Adipocyte (in vitro differentiated cells): ENCODE measurements at regions not wholly inside any gene's neighbourhood (a gene's known extent, or its start where the extent isn't known, plus 50 kb on each side); places are given as distances from the start of the nearest gene placed in this dataset.

Source experiments
- DNase-seq: peaks from one replicate; pipeline ENCODE4 v3.0.0-alpha.2; 2015; ENCODE audit warnings: low read depth
- H3K27me3 ChIP-seq: replicated peaks from 2 replicates; pipeline ENCODE4 v1.7.0; 2013; ENCODE audit warnings: mild to moderate bottlenecking, low read length, moderate library complexity; ENCODE audit not compliant: control insufficient read depth, insufficient read depth
- H3K36me3 ChIP-seq: 2 replicates; pipeline ENCODE4 v1.7.0; 2013; ENCODE audit warnings: low read length, mild to moderate bottlenecking, moderate library complexity; ENCODE audit not compliant: control insufficient read depth, insufficient read depth, severe bottlenecking
- H3K4me1 ChIP-seq: 2 replicates; pipeline ENCODE4 v1.7.0; 2013; ENCODE audit warnings: mild to moderate bottlenecking, low read length, moderate library complexity; ENCODE audit not compliant: control insufficient read depth, insufficient read depth
- H3K4me3 ChIP-seq: 2 replicates; pipeline ENCODE4 v1.7.0; 2013; ENCODE audit warnings: mild to moderate bottlenecking, low read length, moderate library complexity
- H3K9ac ChIP-seq: 2 replicates; pipeline ENCODE4 v1.7.0; 2013; ENCODE audit warnings: mild to moderate bottlenecking, low read length, moderate library complexity
- H3K9me3 ChIP-seq: 2 replicates; pipeline ENCODE4 v1.7.0; 2013; ENCODE audit warnings: mild to moderate bottlenecking, low read length, moderate library complexity; ENCODE audit not compliant: control insufficient read depth

GRCh38 chr5:3393920-3394597 lies 201.6 kb upstream of the IRX1 start:
- Histone ChIP-seq H3K4me1 (no peaks in the 10 kb centered on the region), H3K27me3 (no peaks in the 10 kb centered on the region), H3K9ac (no peak overlapping the region), H3K4me3 (no peak overlapping the region), H3K9me3 (peaks cover 1% of the 10 kb centered on the region), H3K36me3 (no peaks in the 10 kb centered on the region)
- DNase-seq, result no peak

GRCh38 chr5:3393122-3393919 lies 202.3 kb upstream of the IRX1 start:
- Histone ChIP-seq H3K4me3 (no peak overlapping the region), H3K27me3 (no peaks in the 10 kb centered on the region), H3K36me3 (no peaks in the 10 kb centered on the region), H3K9me3 (no peaks in the 10 kb centered on the region), H3K4me1 (no peaks in the 10 kb centered on the region), H3K9ac (no peak overlapping the region)
- DNase-seq, result no peak

- Histone ChIP-seq H3K4me1 (no peaks in the 10 kb centered on the region), H3K4me3 (no peak overlapping the region), H3K9ac (no peak overlapping the region), H3K27me3 (no peaks in the 10 kb centered on the region), H3K9me3 (no peaks in the 10 kb centered on the region), H3K36me3 (no peaks in the 10 kb centered on the region)
- DNase-seq, result no peak
Measured at GRCh38 chr5:3392306-3392939, 203.2 kb upstream of the IRX1 start.

- H3K4me1 ChIP-seq, result no peaks in the 10 kb centered on the region
- no peaks in the 10 kb centered on the region for H3K27me3 ChIP-seq
- no peak overlapping the region for H3K9ac ChIP-seq
- H3K4me3 ChIP-seq, result no peak overlapping the region
- no peaks in the 10 kb centered on the region for H3K9me3 ChIP-seq
- no peaks in the 10 kb centered on the region for H3K36me3 ChIP-seq
- DNase-seq, result no peak
Measured at GRCh38 chr5:3391210-3391609, 204.4 kb upstream of the IRX1 start.

- Histone ChIP-seq H3K9ac (no peak overlapping the region), H3K4me3 (no peak overlapping the region), H3K36me3 (no peaks in the 10 kb centered on the region), H3K9me3 (no peaks in the 10 kb centered on the region), H3K4me1 (no peaks in the 10 kb centered on the region), H3K27me3 (no peaks in the 10 kb centered on the region)
- no peak for DNase-seq
Measured at GRCh38 chr5:3389471-3390026, 206.1 kb upstream of the IRX1 start.

GRCh38 chr5:3386637-3387036 lies 209.0 kb upstream of the IRX1 start:
- H3K9ac ChIP-seq, result no peak overlapping the region
- no peak overlapping the region for H3K4me3 ChIP-seq
- no peaks in the 10 kb centered on the region for H3K27me3 ChIP-seq
- no peaks in the 10 kb centered on the region for H3K36me3 ChIP-seq
- no peak for DNase-seq
- no peaks in the 10 kb centered on the region for H3K9me3 ChIP-seq
- no peaks in the 10 kb centered on the region for H3K4me1 ChIP-seq

GRCh38 chr5:3385991-3386519 lies 209.6 kb upstream of the IRX1 start:
- no peak overlapping the region for H3K4me3 ChIP-seq
- no peaks in the 10 kb centered on the region for H3K4me1 ChIP-seq
- no peak overlapping the region for H3K9ac ChIP-seq
- no peaks in the 10 kb centered on the region for H3K27me3 ChIP-seq
- no peaks in the 10 kb centered on the region for H3K9me3 ChIP-seq
- H3K36me3 ChIP-seq, result no peaks in the 10 kb centered on the region
- no peak for DNase-seq

GRCh38 chr5:3384531-3384930 lies 211.1 kb upstream of the IRX1 start:
- Histone ChIP-seq H3K9ac (no peak overlapping the region), H3K4me3 (no peak overlapping the region), H3K4me1 (no peaks in the 10 kb centered on the region), H3K27me3 (no peaks in the 10 kb centered on the region), H3K36me3 (no peaks in the 10 kb centered on the region), H3K9me3 (no peaks in the 10 kb centered on the region)
- DNase-seq, result no peak

- DNase-seq, result no peak
- no peak overlapping the region for H3K4me3 ChIP-seq
- no peaks in the 10 kb centered on the region for H3K9me3 ChIP-seq
- no peak overlapping the region for H3K9ac ChIP-seq
- H3K36me3 ChIP-seq, result no peaks in the 10 kb centered on the region
- H3K4me1 ChIP-seq, result no peaks in the 10 kb centered on the region
- H3K27me3 ChIP-seq, result peaks cover 2% of the 10 kb centered on the region
Measured at GRCh38 chr5:3382782-3383181, 212.8 kb upstream of the IRX1 start.

- no peaks in the 10 kb centered on the region for H3K36me3 ChIP-seq
- H3K9ac ChIP-seq, result no peak overlapping the region
- H3K4me1 ChIP-seq, result no peaks in the 10 kb centered on the region
- no peaks in the 10 kb centered on the region for H3K9me3 ChIP-seq
- H3K27me3 ChIP-seq, result peaks cover 2% of the 10 kb centered on the region
- no peak for DNase-seq
- H3K4me3 ChIP-seq, result no peak overlapping the region
Measured at GRCh38 chr5:3382151-3382550, 213.5 kb upstream of the IRX1 start.

- Histone ChIP-seq H3K36me3 (no peaks in the 10 kb centered on the region), H3K27me3 (peaks cover 2% of the 10 kb centered on the region), H3K4me1 (no peaks in the 10 kb centered on the region), H3K4me3 (no peak overlapping the region), H3K9me3 (no peaks in the 10 kb centered on the region), H3K9ac (no peak overlapping the region)
- no peak for DNase-seq
Measured at GRCh38 chr5:3381206-3381825, 214.3 kb upstream of the IRX1 start.
